Neural progenitor cell (in vitro differentiated cells): ENCODE measurements at regions not wholly inside any gene's neighbourhood (a gene's known extent, or its start where the extent isn't known, plus 50 kb on each side); places are given as distances from the start of the nearest gene placed in this dataset.

ENCODE experiments used
- DNase-seq: peaks from one replicate; pipeline ENCODE4 v3.0.0-alpha.2; 2016; ENCODE audit warnings: low spot score
- H2AFZ ChIP-seq: fragments of 200-600 bp; sonication (generic); replicated peaks from 2 replicates; pipeline ENCODE4 v1.6.1; 2016; ENCODE audit warnings: antibody characterized with exemption
- H3F3A ChIP-seq: fragments of 200-600 bp; sonication (generic); 2 replicates; pipeline ENCODE4 v1.6.1; 2016; ENCODE audit warnings: antibody characterized with exemption, low read depth
- H3K27ac ChIP-seq: fragments of 200-600 bp; sonication (generic); 2 replicates; pipeline ENCODE4 v1.5.1; 2016; ENCODE audit warnings: mild to moderate bottlenecking
- H3K27me3 ChIP-seq: fragments of 200-600 bp; sonication (generic); 2 replicates; pipeline ENCODE4 v1.6.1; 2016; ENCODE audit warnings: mild to moderate bottlenecking, moderate library complexity
- H3K36me3 ChIP-seq: fragments of 200-600 bp; sonication (generic); 2 replicates; pipeline ENCODE4 v1.5.1; 2016
- H3K4me1 ChIP-seq: fragments of 200-600 bp; sonication (generic); 2 replicates; pipeline ENCODE4 v1.6.1; 2016; ENCODE audit warnings: mixed run types
- H3K4me2 ChIP-seq: fragments of 200-600 bp; sonication (generic); 2 replicates; pipeline ENCODE4 v1.6.1; 2016
- H3K4me3 ChIP-seq: fragments of 200-600 bp; sonication (generic); 2 replicates; pipeline ENCODE4 v1.5.1; 2016
- H3K79me2 ChIP-seq: fragments of 200-600 bp; sonication (generic); 2 replicates; pipeline ENCODE4 v1.6.1; 2016; ENCODE audit warnings: low read depth
- H3K9ac ChIP-seq: fragments of 200-600 bp; sonication (generic); 2 replicates; pipeline ENCODE4 v1.6.1; 2016
- H3K9me3 ChIP-seq: fragments of 200-600 bp; sonication (generic); 2 replicates; pipeline ENCODE4 v1.5.1; 2016; ENCODE audit warnings: low read depth
- H4K20me1 ChIP-seq: fragments of 200-600 bp; sonication (generic); 2 replicates; pipeline ENCODE4 v1.6.1; 2016; ENCODE audit warnings: low read depth
- H3K27ac Mint-ChIP-seq: 3 replicates; pipeline ENCODE4 v1.8.0; 2021; ENCODE audit warnings: mixed read lengths
- H3K27me3 Mint-ChIP-seq: 2 replicates; pipeline ENCODE4 v1.8.0; 2022; ENCODE audit warnings: low read depth, mild to moderate bottlenecking, inconsistent platforms, moderate library complexity, mixed read lengths; ENCODE audit not compliant: insufficient read depth
- H3K36me3 Mint-ChIP-seq: 3 replicates; pipeline ENCODE4 v1.8.0; 2021; ENCODE audit warnings: mixed read lengths
- H3K4me1 Mint-ChIP-seq: 3 replicates; pipeline ENCODE4 v1.8.0; 2021; ENCODE audit warnings: mixed read lengths
- H3K4me3 Mint-ChIP-seq: 3 replicates; pipeline ENCODE4 v1.8.0; 2021; ENCODE audit warnings: mild to moderate bottlenecking, moderate library complexity, mixed read lengths
- H3K9me3 Mint-ChIP-seq: 3 replicates; pipeline ENCODE4 v1.8.0; 2020; ENCODE audit warnings: mixed read lengths
- EZH2 ChIP-seq: fragments of 200-600 bp; sonication (generic); IDR thresholded peaks from 2 replicates; pipeline ENCODE4 v1.6.1; 2017; ENCODE audit warnings: antibody characterized with exemption, mild to moderate bottlenecking, moderate library complexity
- EZH2phosphoT487 ChIP-seq: fragments of 200-600 bp; sonication (generic); IDR thresholded peaks from 2 replicates; pipeline ENCODE4 v1.6.1; 2017; ENCODE audit warnings: antibody characterized with exemption
- TF ChIP-seq, protein P1 (sequence below): fragments of 200-600 bp; sonication (generic); IDR thresholded peaks from 2 replicates; pipeline ENCODE4 v1.5.1; 2017; ENCODE audit warnings: antibody characterized with exemption, mild to moderate bottlenecking

DNA sequence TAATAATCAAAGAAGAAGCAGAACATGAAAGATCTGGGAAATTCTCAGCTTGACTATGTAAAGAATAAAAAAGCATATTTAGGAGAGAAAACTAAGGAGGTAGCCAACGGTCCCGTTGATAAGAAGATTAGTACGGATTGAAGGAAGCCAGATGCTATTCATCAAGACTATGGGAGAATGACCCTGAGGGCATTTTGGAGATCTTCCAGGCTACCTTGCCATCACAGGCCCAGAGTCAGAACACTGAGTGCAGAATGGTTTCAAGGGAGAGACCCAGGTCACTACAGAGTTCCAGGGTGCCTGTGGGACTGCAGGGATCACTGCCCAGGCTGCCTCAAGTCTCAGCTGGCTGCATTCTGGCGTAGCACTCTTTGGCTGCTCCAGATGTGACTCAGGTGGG is 752.9 kb upstream of the ARPP21 start:
- Histone ChIP-seq H3K4me2 (no peak overlapping the region), H3K9ac (no peak overlapping the region), H3K36me3 (no peaks in the 10 kb centered on the region), H3K27ac (no peak overlapping the region), H3K9me3 (no peaks in the 10 kb centered on the region), H3K4me3 (no peak overlapping the region), H2AFZ (no peak overlapping the region), H3K27me3 (no peaks in the 10 kb centered on the region), H3F3A (no peaks in the 10 kb centered on the region), H4K20me1 (no peaks in the 10 kb centered on the region), H3K79me2 (no peaks in the 10 kb centered on the region), H3K4me1 (no peaks in the 10 kb centered on the region)
- H3K27me3 Mint-ChIP-seq, result no peaks in the 10 kb centered on the region
- no peak overlapping the region for H3K4me3 Mint-ChIP-seq
- H3K9me3 Mint-ChIP-seq, result peaks cover 6% of the 10 kb centered on the region
- peaks cover 3% of the 10 kb centered on the region for H3K4me1 Mint-ChIP-seq
- no peaks in the 10 kb centered on the region for H3K36me3 Mint-ChIP-seq
- TF ChIP-seq EZH2phosphoT487 (no peak), EZH2 (no peak)
- TF ChIP-seq, protein P1, sequence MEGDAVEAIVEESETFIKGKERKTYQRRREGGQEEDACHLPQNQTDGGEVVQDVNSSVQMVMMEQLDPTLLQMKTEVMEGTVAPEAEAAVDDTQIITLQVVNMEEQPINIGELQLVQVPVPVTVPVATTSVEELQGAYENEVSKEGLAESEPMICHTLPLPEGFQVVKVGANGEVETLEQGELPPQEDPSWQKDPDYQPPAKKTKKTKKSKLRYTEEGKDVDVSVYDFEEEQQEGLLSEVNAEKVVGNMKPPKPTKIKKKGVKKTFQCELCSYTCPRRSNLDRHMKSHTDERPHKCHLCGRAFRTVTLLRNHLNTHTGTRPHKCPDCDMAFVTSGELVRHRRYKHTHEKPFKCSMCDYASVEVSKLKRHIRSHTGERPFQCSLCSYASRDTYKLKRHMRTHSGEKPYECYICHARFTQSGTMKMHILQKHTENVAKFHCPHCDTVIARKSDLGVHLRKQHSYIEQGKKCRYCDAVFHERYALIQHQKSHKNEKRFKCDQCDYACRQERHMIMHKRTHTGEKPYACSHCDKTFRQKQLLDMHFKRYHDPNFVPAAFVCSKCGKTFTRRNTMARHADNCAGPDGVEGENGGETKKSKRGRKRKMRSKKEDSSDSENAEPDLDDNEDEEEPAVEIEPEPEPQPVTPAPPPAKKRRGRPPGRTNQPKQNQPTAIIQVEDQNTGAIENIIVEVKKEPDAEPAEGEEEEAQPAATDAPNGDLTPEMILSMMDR, result no peak
- no peak for DNase-seq
- H3K27ac Mint-ChIP-seq, result no peak overlapping the region

DNA sequence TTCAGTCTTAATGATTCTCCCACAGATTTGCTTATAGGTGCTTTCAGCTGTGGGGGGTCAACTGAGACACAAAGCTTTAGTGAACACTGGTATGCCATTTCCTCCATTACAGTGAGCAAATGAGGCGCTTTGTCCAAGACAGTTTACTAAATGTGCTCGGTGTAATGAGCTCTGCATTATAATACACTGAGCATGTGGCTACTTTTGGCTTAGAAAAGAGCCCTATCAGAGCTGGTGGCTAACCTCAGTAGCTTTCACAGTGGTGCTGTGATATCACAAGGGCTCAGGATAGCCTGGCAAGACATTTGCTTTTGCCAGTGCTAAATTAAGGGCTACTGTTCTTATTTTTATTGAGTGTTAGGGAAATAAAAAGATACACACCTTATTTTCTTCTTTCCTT is 749.7 kb upstream of the ARPP21 start:
- Histone ChIP-seq H3K9me3 (no peaks in the 10 kb centered on the region), H3K9ac (no peak overlapping the region), H3K27ac (no peak overlapping the region), H3K4me1 (no peaks in the 10 kb centered on the region), H2AFZ (peak overlapping the region; percentile 48), H4K20me1 (no peaks in the 10 kb centered on the region), H3F3A (no peaks in the 10 kb centered on the region), H3K27me3 (no peaks in the 10 kb centered on the region), H3K4me3 (no peak overlapping the region), H3K36me3 (no peaks in the 10 kb centered on the region), H3K79me2 (no peaks in the 10 kb centered on the region), H3K4me2 (no peak overlapping the region)
- H3K4me3 Mint-ChIP-seq, result no peak overlapping the region
- H3K9me3 Mint-ChIP-seq, result peaks cover 6% of the 10 kb centered on the region
- peaks cover 3% of the 10 kb centered on the region for H3K27me3 Mint-ChIP-seq
- no peaks in the 10 kb centered on the region for H3K36me3 Mint-ChIP-seq
- peaks cover 3% of the 10 kb centered on the region for H3K4me1 Mint-ChIP-seq
- TF ChIP-seq, protein P1, result no peak
- TF ChIP-seq EZH2, result no peak
- TF ChIP-seq EZH2phosphoT487, result no peak
- DNase-seq, result no peak
- no peak overlapping the region for H3K27ac Mint-ChIP-seq

DNA sequence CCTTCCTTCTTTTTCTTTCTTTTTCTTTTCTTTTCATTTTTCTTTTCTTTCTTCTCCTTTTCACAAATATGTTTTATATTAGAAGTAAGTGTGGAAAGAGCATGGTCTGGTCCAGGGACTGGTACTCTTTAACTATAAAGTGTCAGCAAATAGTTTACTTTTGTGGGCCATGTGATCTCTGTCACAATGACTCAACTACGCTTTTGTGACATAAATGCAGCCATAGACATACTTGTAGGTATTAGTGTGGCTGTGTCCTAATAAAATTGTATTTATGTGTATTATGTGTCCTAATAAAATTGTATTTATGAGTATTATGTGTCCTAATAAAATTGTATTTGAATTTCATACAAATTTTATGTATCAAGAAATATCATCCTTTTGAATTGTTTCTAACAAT is 749.1 kb upstream of the ARPP21 start:
- no peak overlapping the region for H3K9ac ChIP-seq
- no peaks in the 10 kb centered on the region for H3K79me2 ChIP-seq
- Mint-ChIP-seq H3K36me3 (no peaks in the 10 kb centered on the region), H3K27ac (no peak overlapping the region), H3K4me1 (peaks cover 3% of the 10 kb centered on the region), H3K4me3 (no peak overlapping the region), H3K9me3 (peaks cover 6% of the 10 kb centered on the region), H3K27me3 (peaks cover 3% of the 10 kb centered on the region)
- no peak for DNase-seq
- no peak overlapping the region for H3K4me2 ChIP-seq
- H4K20me1 ChIP-seq, result no peaks in the 10 kb centered on the region
- no peak overlapping the region for H2AFZ ChIP-seq
- no peak overlapping the region for H3K27ac ChIP-seq
- no peaks in the 10 kb centered on the region for H3K4me1 ChIP-seq
- TF ChIP-seq EZH2phosphoT487, result no peak
- TF ChIP-seq, protein P1, result no peak
- no peaks in the 10 kb centered on the region for H3K27me3 ChIP-seq
- H3F3A ChIP-seq, result no peaks in the 10 kb centered on the region
- H3K4me3 ChIP-seq, result no peak overlapping the region
- H3K9me3 ChIP-seq, result no peaks in the 10 kb centered on the region
- H3K36me3 ChIP-seq, result no peaks in the 10 kb centered on the region

DNA sequence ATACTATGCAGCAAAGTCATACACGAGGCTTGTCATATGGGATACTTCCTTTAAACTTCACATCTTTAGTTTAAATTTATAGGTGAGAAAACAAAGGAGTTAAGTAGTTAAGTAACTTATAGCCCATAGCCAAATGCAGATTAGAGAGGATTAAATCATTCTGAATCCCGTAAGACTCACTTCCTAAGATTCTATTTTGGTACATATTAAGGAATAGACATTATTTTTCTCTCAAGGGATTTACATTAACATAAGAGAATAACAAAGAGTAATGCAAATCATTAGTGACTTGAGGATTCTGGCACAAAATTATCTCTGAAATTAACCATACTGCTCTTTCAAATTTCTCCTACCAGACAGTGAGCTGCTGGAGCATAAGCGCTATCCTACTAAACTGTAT is 747.4 kb upstream of the ARPP21 start:
- Histone ChIP-seq H3K4me2 (no peak overlapping the region), H3K9ac (no peak overlapping the region), H4K20me1 (no peaks in the 10 kb centered on the region), H3K4me1 (no peaks in the 10 kb centered on the region), H3K27me3 (no peaks in the 10 kb centered on the region), H3K79me2 (no peaks in the 10 kb centered on the region), H3K36me3 (no peaks in the 10 kb centered on the region), H2AFZ (no peak overlapping the region), H3K27ac (no peak overlapping the region), H3K9me3 (no peaks in the 10 kb centered on the region), H3F3A (no peaks in the 10 kb centered on the region), H3K4me3 (no peak overlapping the region)
- no peak overlapping the region for H3K4me3 Mint-ChIP-seq
- no peak overlapping the region for H3K27ac Mint-ChIP-seq
- DNase-seq, result no peak
- peaks cover 6% of the 10 kb centered on the region for H3K9me3 Mint-ChIP-seq
- H3K4me1 Mint-ChIP-seq, result no peaks in the 10 kb centered on the region
- no peaks in the 10 kb centered on the region for H3K36me3 Mint-ChIP-seq
- peaks cover 3% of the 10 kb centered on the region for H3K27me3 Mint-ChIP-seq
- TF ChIP-seq EZH2phosphoT487 (no peak), EZH2 (no peak)
- TF ChIP-seq, protein P1, result no peak
